ENCODE measurements at regions not wholly inside any gene's neighbourhood (a gene's known extent, or its start where the extent isn't known, plus 50 kb on each side); places are given as distances from the start of the nearest gene placed in this dataset.

DNA sequence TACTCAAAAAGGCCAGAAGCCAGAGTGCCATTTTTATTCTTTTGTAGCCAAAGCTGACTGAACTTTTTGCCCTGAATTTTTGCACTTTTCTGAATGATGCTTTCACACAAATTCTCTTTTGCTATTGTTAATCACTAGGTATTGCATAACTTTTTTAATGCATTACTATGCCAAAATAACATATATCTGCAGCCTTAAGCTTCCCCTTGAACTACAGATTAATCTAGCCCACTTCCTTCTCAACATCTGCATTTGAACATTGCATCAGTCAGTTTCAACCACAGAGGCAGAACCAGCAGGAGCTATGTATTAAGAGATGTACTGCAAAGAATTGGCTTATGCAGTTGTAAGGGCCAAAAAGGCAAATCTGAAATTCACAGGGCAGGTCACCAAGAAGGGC, 197.6 kb upstream of the GYPA start:
- ChIA-PET CTCF (no interaction called here), POLR2A (ENCODE audit: low non-redundant PET) (no interaction called here)
- H3K4me3 ChIP-seq (ENCODE audit: low read depth, low read length, poor library complexity, severe bottlenecking) = no peak overlapping the region
- DNase-seq (ENCODE audit: low spot score) = peak; percentile 17
- intact Hi-C loops (cut with micrococcal nuclease; ENCODE audit: unreplicated experiment) = no loop called here
- TF ChIP-seq EZH2 (IDR thresholded peaks at IDR 0.05; ENCODE audit: borderline replicate concordance, low read depth, low read length, poor library complexity, severe bottlenecking) = no peak
- TF ChIP-seq, protein P1, sequence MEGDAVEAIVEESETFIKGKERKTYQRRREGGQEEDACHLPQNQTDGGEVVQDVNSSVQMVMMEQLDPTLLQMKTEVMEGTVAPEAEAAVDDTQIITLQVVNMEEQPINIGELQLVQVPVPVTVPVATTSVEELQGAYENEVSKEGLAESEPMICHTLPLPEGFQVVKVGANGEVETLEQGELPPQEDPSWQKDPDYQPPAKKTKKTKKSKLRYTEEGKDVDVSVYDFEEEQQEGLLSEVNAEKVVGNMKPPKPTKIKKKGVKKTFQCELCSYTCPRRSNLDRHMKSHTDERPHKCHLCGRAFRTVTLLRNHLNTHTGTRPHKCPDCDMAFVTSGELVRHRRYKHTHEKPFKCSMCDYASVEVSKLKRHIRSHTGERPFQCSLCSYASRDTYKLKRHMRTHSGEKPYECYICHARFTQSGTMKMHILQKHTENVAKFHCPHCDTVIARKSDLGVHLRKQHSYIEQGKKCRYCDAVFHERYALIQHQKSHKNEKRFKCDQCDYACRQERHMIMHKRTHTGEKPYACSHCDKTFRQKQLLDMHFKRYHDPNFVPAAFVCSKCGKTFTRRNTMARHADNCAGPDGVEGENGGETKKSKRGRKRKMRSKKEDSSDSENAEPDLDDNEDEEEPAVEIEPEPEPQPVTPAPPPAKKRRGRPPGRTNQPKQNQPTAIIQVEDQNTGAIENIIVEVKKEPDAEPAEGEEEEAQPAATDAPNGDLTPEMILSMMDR (conservative IDR thresholded peaks at IDR 0.05; ENCODE audit: low read depth, low read length) = no peak
- no peaks in the 10 kb centered on the region for H3K9me3 ChIP-seq (ENCODE audit: low read depth, low read length, poor library complexity, severe bottlenecking)
- peaks cover 10% of the 10 kb centered on the region for H3K4me1 ChIP-seq (ENCODE audit: insufficient read depth, low read length, poor library complexity, severe bottlenecking)
- no peaks in the 10 kb centered on the region for H3K36me3 ChIP-seq (ENCODE audit: insufficient read depth, low read length, poor library complexity, severe bottlenecking)
- BruUV-seq (replicated peaks) = no TSS peak
- no peak overlapping the region for H3K27ac ChIP-seq (ENCODE audit: low read depth, low read length, poor library complexity, severe bottlenecking)
- no peaks in the 10 kb centered on the region for H3K27me3 ChIP-seq (replicated peaks; ENCODE audit: insufficient read depth, low read depth, low read length, poor library complexity)

DNA sequence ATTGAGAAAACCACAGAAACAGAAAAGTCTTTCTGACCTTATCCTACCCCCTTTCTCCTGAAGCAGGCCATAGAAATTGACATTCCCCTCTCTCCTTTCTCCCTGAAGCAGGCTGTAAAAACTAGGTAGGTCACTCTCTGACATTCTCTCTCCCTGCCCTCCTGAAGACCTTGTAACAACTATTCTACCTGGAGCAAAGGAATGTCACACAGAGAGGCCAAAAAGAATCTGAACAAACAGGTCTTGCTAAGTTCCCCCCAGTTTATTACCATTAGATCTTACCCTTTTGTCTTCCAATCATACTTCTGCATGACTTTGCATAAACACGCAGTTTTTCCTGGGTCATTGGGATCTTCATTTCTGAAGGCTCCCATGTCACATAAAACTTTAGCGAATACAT, 198.3 kb upstream of the GYPA start:
- no peak for TF ChIP-seq EZH2 (IDR thresholded peaks at IDR 0.05; ENCODE audit: borderline replicate concordance, low read depth, low read length, poor library complexity, severe bottlenecking)
- TF ChIP-seq, protein P1 (conservative IDR thresholded peaks at IDR 0.05; ENCODE audit: low read depth, low read length) = no peak
- BruUV-seq (replicated peaks) = no TSS peak
- ChIA-PET CTCF (no interaction called here), POLR2A (ENCODE audit: low non-redundant PET) (no interaction called here)
- Histone ChIP-seq H3K9me3 (ENCODE audit: low read depth, low read length, poor library complexity, severe bottlenecking) (no peaks in the 10 kb centered on the region), H3K4me1 (ENCODE audit: insufficient read depth, low read length, poor library complexity, severe bottlenecking) (peaks cover 16% of the 10 kb centered on the region), H3K4me3 (ENCODE audit: low read depth, low read length, poor library complexity, severe bottlenecking) (no peak overlapping the region), H3K27ac (ENCODE audit: low read depth, low read length, poor library complexity, severe bottlenecking) (no peak overlapping the region), H3K27me3 (replicated peaks; ENCODE audit: insufficient read depth, low read depth, low read length, poor library complexity) (no peaks in the 10 kb centered on the region), H3K36me3 (ENCODE audit: insufficient read depth, low read length, poor library complexity, severe bottlenecking) (no peaks in the 10 kb centered on the region)
- intact Hi-C loops (cut with micrococcal nuclease; ENCODE audit: unreplicated experiment) = no loop called here
- DNase-seq (ENCODE audit: low spot score) = no peak

DNA sequence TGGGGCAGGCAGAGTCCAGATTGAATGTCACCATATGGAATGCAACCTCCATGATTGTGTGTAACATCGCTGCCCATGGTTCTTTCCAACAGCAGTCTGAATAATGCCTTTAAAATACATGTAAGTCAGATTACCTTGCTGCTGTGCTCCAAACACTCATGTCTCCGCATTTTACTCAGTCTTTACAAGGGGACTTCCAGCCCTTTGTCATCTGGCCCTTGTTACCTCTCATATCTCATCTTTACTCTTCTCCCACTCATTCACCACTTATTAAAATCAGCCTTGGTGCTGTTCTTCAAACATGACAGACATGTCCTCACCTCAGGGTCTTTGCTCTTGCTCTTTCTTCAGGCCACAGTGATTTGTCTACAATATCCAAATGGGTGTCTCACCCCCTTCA, 200.4 kb upstream of the GYPA start:
- ChIA-PET CTCF (no interaction called here), POLR2A (ENCODE audit: low non-redundant PET) (no interaction called here)
- H3K4me3 ChIP-seq (ENCODE audit: low read depth, low read length, poor library complexity, severe bottlenecking) = no peak overlapping the region
- no peak overlapping the region for H3K27ac ChIP-seq (ENCODE audit: low read depth, low read length, poor library complexity, severe bottlenecking)
- H3K9me3 ChIP-seq (ENCODE audit: low read depth, low read length, poor library complexity, severe bottlenecking) = no peaks in the 10 kb centered on the region
- H3K36me3 ChIP-seq (ENCODE audit: insufficient read depth, low read length, poor library complexity, severe bottlenecking) = no peaks in the 10 kb centered on the region
- peaks cover 19% of the 10 kb centered on the region for H3K4me1 ChIP-seq (ENCODE audit: insufficient read depth, low read length, poor library complexity, severe bottlenecking)
- H3K27me3 ChIP-seq (replicated peaks; ENCODE audit: insufficient read depth, low read depth, low read length, poor library complexity) = no peaks in the 10 kb centered on the region
- no TSS peak for BruUV-seq (replicated peaks)
- intact Hi-C loops (cut with micrococcal nuclease; ENCODE audit: unreplicated experiment) = no loop called here
- TF ChIP-seq EZH2 (IDR thresholded peaks at IDR 0.05; ENCODE audit: borderline replicate concordance, low read depth, low read length, poor library complexity, severe bottlenecking) = no peak
- TF ChIP-seq, protein P1 (conservative IDR thresholded peaks at IDR 0.05; ENCODE audit: low read depth, low read length) = no peak
- no peak for DNase-seq (ENCODE audit: low spot score)
